ENCODE measurements at regions not wholly inside any gene's neighbourhood (a gene's known extent, or its start where the extent isn't known, plus 50 kb on each side); places are given as distances from the start of the nearest gene placed in this dataset.
A peak's percentile ranks its signal among the peaks of the same experiment; 100 is the strongest.
"Not testable (repeated sequence)": the region's sequence is repeated elsewhere in the genome, so short reads cannot be mapped to it uniquely, and the experiment has no call there.

DNA sequence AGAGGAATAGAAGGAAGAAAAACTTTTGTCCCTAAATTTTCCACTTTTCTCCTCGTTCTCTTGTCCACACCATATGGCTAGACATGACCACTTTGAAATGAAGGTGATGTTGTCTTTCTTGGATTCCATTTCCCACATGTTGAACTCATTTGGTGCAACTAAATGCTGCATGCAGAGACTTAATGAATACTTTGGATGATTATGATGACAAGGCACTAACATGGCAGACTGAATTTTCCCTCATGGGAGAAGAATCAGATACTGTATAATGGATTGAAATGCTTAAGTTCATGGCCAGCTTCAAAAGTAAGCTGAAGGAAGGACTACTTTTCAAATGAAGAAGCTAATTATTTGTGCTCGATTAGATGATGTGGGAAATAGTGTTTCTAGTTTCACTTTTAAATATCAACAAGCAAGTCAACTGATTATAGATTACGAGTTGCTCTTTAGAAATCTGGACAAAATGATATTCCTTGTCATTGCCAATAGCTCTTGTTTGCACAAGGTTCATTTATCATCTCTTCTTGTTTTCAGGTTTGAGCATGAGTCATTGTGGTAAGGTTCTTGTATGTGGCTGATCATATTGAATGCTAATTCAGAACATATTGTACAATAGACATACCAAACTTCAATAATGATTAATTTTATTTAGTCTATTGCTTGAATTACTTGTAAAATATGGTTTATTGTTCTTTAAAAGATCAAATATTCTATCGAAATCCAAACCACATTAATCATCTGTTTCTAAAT, 501.3 kb upstream of the FTMT start:
- DNase-seq (ENCODE audit: low spot score) = no peak

GRCh38 chr5:121366515-121366914, 485.2 kb upstream of the FTMT start:
- DNase-seq (ENCODE audit: low spot score) = peak; percentile 24

DNA sequence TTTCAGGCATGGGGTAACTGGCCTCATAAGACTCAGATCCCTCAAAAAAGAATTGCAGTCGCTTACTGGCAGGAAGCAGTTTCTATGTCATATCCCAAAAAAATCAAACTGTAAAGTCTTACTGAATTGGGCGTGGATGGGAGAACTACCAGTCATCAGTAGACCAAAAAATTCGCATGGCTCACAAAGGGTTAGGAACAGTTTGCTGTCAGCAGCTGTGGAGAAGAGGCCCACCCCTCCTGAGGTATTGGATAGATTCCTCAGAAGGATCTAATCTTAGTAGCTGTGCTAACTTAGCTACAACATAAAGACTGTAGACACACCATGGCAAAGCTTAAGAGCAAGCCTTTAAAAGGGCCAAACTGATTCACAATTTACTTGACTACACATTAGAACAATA, 478.3 kb upstream of the FTMT start:
- DNase-seq (ENCODE audit: low spot score) = no peak

GRCh38 chr5:121377461-121377860, 474.2 kb upstream of the FTMT start:
- no peak for DNase-seq (ENCODE audit: low spot score)

- DNase-seq (ENCODE audit: low spot score) = no peak
These were observed 473.6 kb upstream of the FTMT start for GRCh38 chr5:121378046-121378445.

- DNase-seq (ENCODE audit: low spot score) = no peak
These were observed 472.9 kb upstream of the FTMT start for GRCh38 chr5:121378559-121379359.

- no peak for DNase-seq (ENCODE audit: low spot score)
These were observed 471.6 kb upstream of the FTMT start for GRCh38 chr5:121380066-121380465.

DNA sequence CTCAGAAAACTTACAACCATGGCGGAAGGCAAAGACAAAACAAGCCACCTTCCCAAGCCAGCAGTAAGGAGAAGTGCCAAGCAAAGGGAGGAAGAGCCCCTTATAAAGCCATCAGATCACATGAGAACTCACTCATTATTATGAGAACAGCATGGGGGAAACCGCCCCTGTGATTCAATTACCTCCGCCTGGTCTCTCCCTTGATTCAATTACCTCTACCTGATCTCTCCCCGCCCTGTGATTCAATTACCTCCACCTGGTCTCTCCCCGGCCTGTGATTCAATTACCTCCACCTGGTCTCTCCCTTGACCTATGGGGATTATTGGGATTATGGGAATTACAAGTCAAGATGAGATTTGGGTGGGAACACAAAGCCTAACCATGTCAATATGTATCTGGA, 467.3 kb upstream of the FTMT start:
- DNase-seq (ENCODE audit: low spot score) = no peak

DNA sequence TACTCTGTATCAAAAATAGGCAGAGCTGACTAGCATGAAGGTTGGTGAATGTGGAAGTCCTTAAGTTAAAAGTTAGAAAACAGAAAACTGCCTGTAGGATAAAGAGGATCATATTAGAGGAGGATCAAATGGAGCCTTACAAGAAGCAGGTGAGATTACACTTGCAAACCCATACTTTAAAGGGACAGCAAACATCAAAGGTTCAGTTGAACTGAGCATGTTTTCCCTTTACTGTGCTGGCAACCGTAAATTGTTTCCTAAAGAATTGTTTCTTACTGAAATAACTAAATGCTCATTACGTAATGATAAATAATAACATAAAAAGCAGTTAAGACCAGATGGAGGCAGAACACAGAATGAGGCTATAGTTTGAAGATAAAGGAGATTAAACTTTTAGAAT, 465.3 kb upstream of the FTMT start:
- DNase-seq (ENCODE audit: low spot score) = no peak

- no peak for DNase-seq (ENCODE audit: low spot score)
These were observed 455.0 kb upstream of the FTMT start for GRCh38 chr5:121396716-121397115.

DNA sequence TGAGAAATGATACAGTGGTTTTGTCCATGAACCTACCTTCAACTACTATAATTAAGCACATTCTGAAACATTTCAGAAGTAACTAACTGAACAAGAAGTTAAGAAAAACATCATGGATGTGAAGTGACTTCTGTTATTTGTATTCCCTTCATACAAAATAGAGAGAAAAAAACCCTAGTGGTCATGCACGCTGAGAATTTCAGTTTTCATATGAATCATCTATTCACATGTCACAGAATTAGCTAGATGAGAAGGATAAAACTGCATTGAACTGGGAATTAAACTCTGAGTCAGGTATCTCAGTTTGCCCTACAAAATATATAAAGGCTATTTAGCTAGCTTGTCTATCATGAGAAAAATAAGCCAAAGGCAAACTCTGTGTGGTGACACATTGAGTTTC, 451.8 kb upstream of the FTMT start:
- no peak for DNase-seq (ENCODE audit: low spot score)

DNA sequence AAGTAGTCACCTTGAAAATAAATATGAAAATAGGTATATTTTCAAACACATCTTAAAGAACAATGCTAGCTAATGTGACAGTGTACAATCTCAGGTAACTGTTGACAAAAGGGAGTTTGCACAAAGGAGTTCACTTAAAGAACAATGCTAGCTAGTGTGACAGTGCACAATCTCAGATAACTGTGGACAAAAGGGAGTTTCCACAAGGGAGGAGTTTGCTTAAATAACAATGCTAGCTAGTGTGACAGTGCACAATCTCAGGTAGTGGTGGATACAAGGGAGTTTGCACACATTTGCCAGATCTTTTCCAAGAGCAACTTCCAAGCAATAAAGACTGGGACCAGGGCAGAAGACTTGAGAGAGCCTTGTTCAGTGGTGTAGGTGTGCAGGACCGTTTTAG, 442.9 kb upstream of the FTMT start:
- DNase-seq (ENCODE audit: low spot score) = no peak

- no peak for DNase-seq (ENCODE audit: low spot score)
These were observed 436.4 kb upstream of the FTMT start for GRCh38 chr5:121415270-121415669.

DNA sequence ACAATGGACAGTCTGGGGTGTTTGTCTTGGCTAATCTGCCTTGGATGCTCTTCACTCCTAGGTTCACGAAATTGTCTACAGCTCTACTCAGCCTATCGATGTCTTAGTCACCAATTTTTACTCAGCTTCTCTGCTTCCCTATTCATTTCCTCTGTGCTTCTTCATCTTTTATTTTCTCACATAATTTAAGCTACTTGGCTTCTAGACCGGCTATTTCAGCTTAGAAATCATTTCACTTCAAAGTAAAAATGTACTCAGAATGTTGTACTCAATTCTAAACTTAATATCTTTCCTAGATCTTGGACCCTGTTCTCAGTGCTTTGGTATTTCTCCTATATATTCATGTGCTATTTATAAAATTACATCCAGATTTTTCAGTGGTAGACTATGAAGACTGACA, 430.0 kb upstream of the FTMT start:
- DNase-seq (ENCODE audit: low spot score) = no peak

DNA sequence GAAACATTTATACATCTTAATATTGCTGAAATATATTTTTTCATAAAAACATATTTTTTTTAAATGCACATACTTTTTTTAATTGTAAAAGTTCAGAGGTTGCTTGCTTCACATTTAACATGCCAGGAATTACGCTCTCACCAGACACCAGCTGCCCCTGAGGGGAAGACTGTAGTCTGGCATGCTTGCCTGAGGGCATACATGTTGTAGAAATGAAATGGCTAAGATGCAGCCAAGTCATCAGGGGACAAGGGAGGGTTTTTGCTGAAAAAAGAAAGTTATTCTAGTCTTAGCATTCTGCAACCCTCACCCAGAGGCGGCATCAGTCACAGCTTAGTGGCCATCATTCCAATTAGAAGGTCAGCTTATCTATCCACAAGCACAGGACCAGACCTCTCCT, 426.7 kb upstream of the FTMT start:
- DNase-seq (ENCODE audit: low spot score) = no peak

GRCh38 chr5:121426153-121426552, 425.5 kb upstream of the FTMT start:
- DNase-seq (ENCODE audit: low spot score) = no peak

GRCh38 chr5:121429761-121430160, 421.9 kb upstream of the FTMT start:
- DNase-seq (ENCODE audit: low spot score) = no peak

DNA sequence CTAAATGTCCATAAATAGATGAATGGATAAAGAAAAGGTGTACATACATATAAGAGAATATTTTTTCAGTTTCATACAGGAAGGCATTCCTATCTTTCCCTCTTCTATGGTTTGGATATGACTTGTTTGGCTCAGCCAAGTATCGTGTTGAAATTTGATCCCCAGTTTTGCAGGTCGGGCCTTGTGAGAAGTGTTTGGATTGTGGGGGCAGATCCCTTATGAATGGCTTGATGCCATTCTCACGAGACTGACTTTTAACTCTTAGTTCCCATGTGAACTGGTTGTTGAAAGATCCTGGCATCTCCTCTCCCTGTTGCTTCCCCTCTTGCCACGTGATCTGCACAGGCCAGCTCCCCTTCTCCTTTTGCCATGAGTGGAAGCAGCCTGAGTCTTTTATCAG, 421.1 kb upstream of the FTMT start:
- no peak for DNase-seq (ENCODE audit: low spot score)

DNA sequence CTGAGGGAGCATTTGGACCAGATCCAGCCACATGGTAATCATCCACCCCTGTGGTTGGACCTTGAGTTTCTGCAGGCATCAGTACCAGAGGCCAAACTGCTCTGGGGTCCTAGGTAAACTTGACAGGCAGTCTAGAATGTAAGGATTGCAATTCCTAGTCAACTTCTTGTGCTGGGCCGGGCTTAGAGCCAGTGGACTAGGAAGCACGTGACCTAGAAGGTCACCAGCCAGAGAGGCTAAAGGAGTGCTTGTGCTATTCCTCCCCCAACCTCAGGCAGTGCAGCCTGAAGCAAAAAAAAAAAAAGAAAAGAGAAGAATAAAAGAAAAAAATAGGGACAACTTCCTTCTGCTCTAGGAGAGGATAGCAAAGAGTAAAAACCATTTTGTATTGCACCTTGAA, 406.2 kb upstream of the FTMT start:
- DNase-seq (ENCODE audit: low spot score) = no peak

DNA sequence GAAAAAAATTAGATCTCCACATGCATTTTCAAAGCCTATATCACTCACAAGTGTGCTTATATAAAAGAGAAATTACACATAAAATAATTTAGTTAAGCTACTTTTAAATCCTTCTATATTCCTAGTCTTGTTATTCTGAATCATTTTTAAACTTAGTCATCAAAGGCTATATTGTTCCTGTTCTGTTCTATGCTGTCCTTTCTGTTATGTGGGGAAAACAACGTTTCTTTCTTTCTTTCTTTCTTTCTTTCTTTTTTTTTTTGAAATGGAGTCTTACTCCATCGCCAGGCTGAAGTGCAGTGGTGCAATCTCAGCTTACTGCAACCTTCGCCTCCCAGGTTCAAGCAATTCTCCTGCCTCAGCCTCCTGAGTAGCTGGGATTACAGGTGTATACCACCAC, 389.2 kb upstream of the FTMT start:
- no peak for DNase-seq (ENCODE audit: low spot score)

- DNase-seq (ENCODE audit: low spot score) = not testable (repeated sequence)
These were observed 380.5 kb upstream of the FTMT start for GRCh38 chr5:121471222-121471621.

GRCh38 chr5:121478636-121479035, 373.0 kb upstream of the FTMT start:
- DNase-seq (ENCODE audit: low spot score) = no peak

DNA sequence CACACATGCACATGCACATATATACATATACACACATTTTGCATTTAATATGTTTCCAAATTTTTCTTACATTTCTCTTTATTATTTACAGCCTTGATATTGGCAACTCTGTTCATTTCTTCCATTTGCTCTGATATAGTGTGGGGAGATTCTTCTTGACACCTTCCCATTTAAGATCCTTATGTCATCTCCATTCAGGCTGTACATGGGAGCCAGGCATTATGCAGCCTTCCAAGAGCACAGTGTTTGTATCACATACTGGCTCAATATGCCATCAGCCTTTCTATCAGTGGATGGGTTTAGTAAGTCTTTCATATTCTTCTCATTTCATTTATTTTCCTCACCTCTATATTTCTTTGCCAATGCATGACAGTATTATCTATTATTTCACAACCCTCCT, 372.3 kb upstream of the FTMT start:
- DNase-seq (ENCODE audit: low spot score) = no peak

DNA sequence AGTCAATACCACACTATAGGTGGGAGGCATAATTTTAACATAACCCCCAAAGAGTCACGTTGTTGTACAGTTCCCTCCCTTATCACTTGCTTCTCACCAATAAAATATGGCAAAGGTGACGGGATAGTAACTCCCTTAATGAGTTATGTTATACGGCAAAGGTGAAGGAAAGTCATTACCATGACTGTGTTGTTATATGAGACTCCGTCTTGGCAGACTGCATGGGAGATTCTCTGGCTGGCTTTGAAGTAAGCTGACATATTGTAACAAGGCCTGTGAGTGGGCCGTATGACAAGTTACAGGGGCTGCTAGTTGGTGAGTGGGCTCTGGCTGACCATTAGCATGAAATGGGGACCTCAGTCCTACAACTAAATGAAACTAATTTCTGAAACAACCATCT, 366.4 kb upstream of the FTMT start:
- DNase-seq (ENCODE audit: low spot score) = no peak

Data from AG08395 (cell line).